ENCODE measurements at regions not wholly inside any gene's neighbourhood (a gene's known extent, or its start where the extent isn't known, plus 50 kb on each side); places are given as distances from the start of the nearest gene placed in this dataset.

GRCh38 chr20:51219544-51219943, 196.6 kb upstream of the KCNG1 start:
- no peak overlapping the region for H3K4me2 ChIP-seq (ENCODE audit: insufficient read depth, low read length)
- H3K27me3 ChIP-seq (ENCODE audit: insufficient read depth, low read length), result peaks cover 17% of the 10 kb centered on the region
- DNase-seq (ENCODE audit: insufficient read length, low spot score, missing footprints), result no peak
- TF ChIP-seq, protein P1, sequence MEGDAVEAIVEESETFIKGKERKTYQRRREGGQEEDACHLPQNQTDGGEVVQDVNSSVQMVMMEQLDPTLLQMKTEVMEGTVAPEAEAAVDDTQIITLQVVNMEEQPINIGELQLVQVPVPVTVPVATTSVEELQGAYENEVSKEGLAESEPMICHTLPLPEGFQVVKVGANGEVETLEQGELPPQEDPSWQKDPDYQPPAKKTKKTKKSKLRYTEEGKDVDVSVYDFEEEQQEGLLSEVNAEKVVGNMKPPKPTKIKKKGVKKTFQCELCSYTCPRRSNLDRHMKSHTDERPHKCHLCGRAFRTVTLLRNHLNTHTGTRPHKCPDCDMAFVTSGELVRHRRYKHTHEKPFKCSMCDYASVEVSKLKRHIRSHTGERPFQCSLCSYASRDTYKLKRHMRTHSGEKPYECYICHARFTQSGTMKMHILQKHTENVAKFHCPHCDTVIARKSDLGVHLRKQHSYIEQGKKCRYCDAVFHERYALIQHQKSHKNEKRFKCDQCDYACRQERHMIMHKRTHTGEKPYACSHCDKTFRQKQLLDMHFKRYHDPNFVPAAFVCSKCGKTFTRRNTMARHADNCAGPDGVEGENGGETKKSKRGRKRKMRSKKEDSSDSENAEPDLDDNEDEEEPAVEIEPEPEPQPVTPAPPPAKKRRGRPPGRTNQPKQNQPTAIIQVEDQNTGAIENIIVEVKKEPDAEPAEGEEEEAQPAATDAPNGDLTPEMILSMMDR (IDR thresholded peaks at IDR 0.05; ENCODE audit: extremely low read depth, low read depth, low read length), result no peak
- H3K27ac ChIP-seq (ENCODE audit: low read depth, low read length), result no peak overlapping the region
- H4K20me1 ChIP-seq (ENCODE audit: insufficient read depth, low read length), result no peaks in the 10 kb centered on the region
- H3K4me1 ChIP-seq (ENCODE audit: insufficient read depth, low read length), result no peaks in the 10 kb centered on the region
- H3K4me3 ChIP-seq (ENCODE audit: insufficient read depth, low read length), result no peak overlapping the region
- H3K79me2 ChIP-seq (ENCODE audit: insufficient read depth, low read length), result no peaks in the 10 kb centered on the region
- no peak overlapping the region for H2AFZ ChIP-seq (ENCODE audit: low read length)
- no peaks in the 10 kb centered on the region for H3K36me3 ChIP-seq (ENCODE audit: insufficient read depth, low read length)
- H3K9me3 ChIP-seq (ENCODE audit: low read depth, low read length), result peaks cover 7% of the 10 kb centered on the region

DNA sequence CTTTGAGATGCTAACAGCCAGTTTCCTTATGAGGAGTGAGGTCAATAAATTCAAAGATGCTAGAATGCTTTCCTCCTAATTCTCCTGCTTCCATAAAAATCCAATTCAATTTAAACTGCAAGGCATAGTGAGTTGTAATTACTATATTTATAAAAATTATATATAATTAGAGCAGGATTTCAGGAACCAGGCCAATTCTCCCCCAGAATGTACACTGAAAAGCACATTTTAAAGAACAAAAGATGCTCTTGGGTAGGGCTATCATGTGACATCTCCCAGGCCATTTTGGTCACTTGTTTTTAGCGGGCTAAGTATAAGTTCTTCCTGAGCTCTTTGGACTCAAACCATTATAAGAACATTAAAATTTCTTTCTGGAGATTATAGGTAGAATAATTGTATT, 195.7 kb upstream of the KCNG1 start:
- no peak for DNase-seq (ENCODE audit: insufficient read length, low spot score, missing footprints)
- H3K4me3 ChIP-seq (ENCODE audit: insufficient read depth, low read length), result no peak overlapping the region
- H3K4me2 ChIP-seq (ENCODE audit: insufficient read depth, low read length), result no peak overlapping the region
- no peaks in the 10 kb centered on the region for H3K4me1 ChIP-seq (ENCODE audit: insufficient read depth, low read length)
- no peaks in the 10 kb centered on the region for H3K36me3 ChIP-seq (ENCODE audit: insufficient read depth, low read length)
- peaks cover 20% of the 10 kb centered on the region for H3K27me3 ChIP-seq (ENCODE audit: insufficient read depth, low read length)
- no peaks in the 10 kb centered on the region for H4K20me1 ChIP-seq (ENCODE audit: insufficient read depth, low read length)
- no peak overlapping the region for H2AFZ ChIP-seq (ENCODE audit: low read length)
- peaks cover 7% of the 10 kb centered on the region for H3K9me3 ChIP-seq (ENCODE audit: low read depth, low read length)
- TF ChIP-seq, protein P1 (IDR thresholded peaks at IDR 0.05; ENCODE audit: extremely low read depth, low read depth, low read length), result no peak
- H3K27ac ChIP-seq (ENCODE audit: low read depth, low read length), result no peak overlapping the region
- H3K79me2 ChIP-seq (ENCODE audit: insufficient read depth, low read length), result no peaks in the 10 kb centered on the region

- H3K27ac ChIP-seq (ENCODE audit: low read depth, low read length), result no peak overlapping the region
- peaks cover 7% of the 10 kb centered on the region for H3K9me3 ChIP-seq (ENCODE audit: low read depth, low read length)
- H4K20me1 ChIP-seq (ENCODE audit: insufficient read depth, low read length), result no peaks in the 10 kb centered on the region
- H3K79me2 ChIP-seq (ENCODE audit: insufficient read depth, low read length), result no peaks in the 10 kb centered on the region
- H3K4me1 ChIP-seq (ENCODE audit: insufficient read depth, low read length), result no peaks in the 10 kb centered on the region
- no peak for DNase-seq (ENCODE audit: insufficient read length, low spot score, missing footprints)
- no peak overlapping the region for H2AFZ ChIP-seq (ENCODE audit: low read length)
- H3K4me2 ChIP-seq (ENCODE audit: insufficient read depth, low read length), result no peak overlapping the region
- no peak overlapping the region for H3K4me3 ChIP-seq (ENCODE audit: insufficient read depth, low read length)
- no peaks in the 10 kb centered on the region for H3K36me3 ChIP-seq (ENCODE audit: insufficient read depth, low read length)
- peaks cover 29% of the 10 kb centered on the region for H3K27me3 ChIP-seq (ENCODE audit: insufficient read depth, low read length)
- TF ChIP-seq, protein P1 (IDR thresholded peaks at IDR 0.05; ENCODE audit: extremely low read depth, low read depth, low read length), result no peak
These were observed 194.6 kb upstream of the KCNG1 start for GRCh38 chr20:51217347-51218045.

- Histone ChIP-seq H3K4me3 (ENCODE audit: insufficient read depth, low read length) (no peak overlapping the region), H4K20me1 (ENCODE audit: insufficient read depth, low read length) (no peaks in the 10 kb centered on the region), H3K79me2 (ENCODE audit: insufficient read depth, low read length) (no peaks in the 10 kb centered on the region), H3K9me3 (ENCODE audit: low read depth, low read length) (peaks cover 7% of the 10 kb centered on the region), H2AFZ (ENCODE audit: low read length) (no peak overlapping the region), H3K4me1 (ENCODE audit: insufficient read depth, low read length) (no peaks in the 10 kb centered on the region), H3K4me2 (ENCODE audit: insufficient read depth, low read length) (no peak overlapping the region), H3K27ac (ENCODE audit: low read depth, low read length) (no peak overlapping the region), H3K27me3 (ENCODE audit: insufficient read depth, low read length) (peaks cover 32% of the 10 kb centered on the region), H3K36me3 (ENCODE audit: insufficient read depth, low read length) (no peaks in the 10 kb centered on the region)
- DNase-seq (ENCODE audit: insufficient read length, low spot score, missing footprints), result no peak
- TF ChIP-seq, protein P1 (IDR thresholded peaks at IDR 0.05; ENCODE audit: extremely low read depth, low read depth, low read length), result no peak
These were observed 193.9 kb upstream of the KCNG1 start for GRCh38 chr20:51216850-51217249.

All from osteoblast (primary cell).